ENCODE measurements at regions not wholly inside any gene's neighbourhood (a gene's known extent, or its start where the extent isn't known, plus 50 kb on each side); places are given as distances from the start of the nearest gene placed in this dataset.

DNA sequence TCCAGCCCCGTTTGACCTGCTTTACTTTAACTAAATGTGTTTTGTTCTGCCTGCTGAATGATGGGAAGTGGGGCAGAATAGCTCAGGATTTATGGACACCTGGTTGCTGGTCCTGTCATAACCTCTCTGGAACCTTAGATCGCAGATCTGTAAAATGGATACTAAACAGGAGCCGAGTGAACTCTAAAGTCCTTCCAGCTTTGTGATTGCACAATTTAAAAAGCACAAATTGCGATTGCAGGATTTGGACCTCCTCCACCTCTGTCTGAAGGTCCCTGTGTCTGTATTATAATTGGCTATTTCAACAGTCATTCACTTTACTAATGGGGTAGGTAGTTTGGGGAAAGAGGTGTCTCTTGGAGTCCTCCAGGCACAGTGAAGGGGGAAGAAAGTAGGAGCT is 220.4 kb downstream of the LY86 start:
- H3K79me2 ChIP-seq (ENCODE audit: insufficient read depth) = no peaks in the 10 kb centered on the region
- POLR2A ChIA-PET = no interaction called here

More for the DNA sequence above, 220.4 kb downstream of the LY86 start:
- H3F3A ChIP-seq (replicated peaks; ENCODE audit: insufficient read depth) = no peaks in the 10 kb centered on the region
- H3K9ac ChIP-seq = no peak overlapping the region
- H3K27me3 ChIP-seq (ENCODE audit: insufficient read depth) = no peaks in the 10 kb centered on the region
- H3K4me3 ChIP-seq (ENCODE audit: low read depth in 2 of 2, low read length in 1 of 2) = no peak overlapping the region
- 19% methylated on average over 4 of the region's 4 CpGs for WGBS (ENCODE audit: low lambda C conversion rate)
- no peak overlapping the region for H3K4me2 ChIP-seq
- H2AFZ ChIP-seq (ENCODE audit: low read depth) = no peak overlapping the region
- H3K36me3 ChIP-seq (replicated peaks in 1 of 2; ENCODE audit: control insufficient read depth in 1 of 2, insufficient read depth in 2 of 2, low read length in 1 of 2) = no peaks in the 10 kb centered on the region
- no peak overlapping the region for H3K27ac ChIP-seq (ENCODE audit: low read depth in 2 of 2, low read length in 1 of 2)
- no peaks in the 10 kb centered on the region for H3K9me3 ChIP-seq
- H3K9me2 ChIP-seq = no peaks in the 10 kb centered on the region
- CTCF ChIA-PET = no interaction called here
- no peak for DNase-seq
- no peak for TF ChIP-seq PBX3 (IDR thresholded peaks at IDR 0.05)
- TF ChIP-seq, protein P1, sequence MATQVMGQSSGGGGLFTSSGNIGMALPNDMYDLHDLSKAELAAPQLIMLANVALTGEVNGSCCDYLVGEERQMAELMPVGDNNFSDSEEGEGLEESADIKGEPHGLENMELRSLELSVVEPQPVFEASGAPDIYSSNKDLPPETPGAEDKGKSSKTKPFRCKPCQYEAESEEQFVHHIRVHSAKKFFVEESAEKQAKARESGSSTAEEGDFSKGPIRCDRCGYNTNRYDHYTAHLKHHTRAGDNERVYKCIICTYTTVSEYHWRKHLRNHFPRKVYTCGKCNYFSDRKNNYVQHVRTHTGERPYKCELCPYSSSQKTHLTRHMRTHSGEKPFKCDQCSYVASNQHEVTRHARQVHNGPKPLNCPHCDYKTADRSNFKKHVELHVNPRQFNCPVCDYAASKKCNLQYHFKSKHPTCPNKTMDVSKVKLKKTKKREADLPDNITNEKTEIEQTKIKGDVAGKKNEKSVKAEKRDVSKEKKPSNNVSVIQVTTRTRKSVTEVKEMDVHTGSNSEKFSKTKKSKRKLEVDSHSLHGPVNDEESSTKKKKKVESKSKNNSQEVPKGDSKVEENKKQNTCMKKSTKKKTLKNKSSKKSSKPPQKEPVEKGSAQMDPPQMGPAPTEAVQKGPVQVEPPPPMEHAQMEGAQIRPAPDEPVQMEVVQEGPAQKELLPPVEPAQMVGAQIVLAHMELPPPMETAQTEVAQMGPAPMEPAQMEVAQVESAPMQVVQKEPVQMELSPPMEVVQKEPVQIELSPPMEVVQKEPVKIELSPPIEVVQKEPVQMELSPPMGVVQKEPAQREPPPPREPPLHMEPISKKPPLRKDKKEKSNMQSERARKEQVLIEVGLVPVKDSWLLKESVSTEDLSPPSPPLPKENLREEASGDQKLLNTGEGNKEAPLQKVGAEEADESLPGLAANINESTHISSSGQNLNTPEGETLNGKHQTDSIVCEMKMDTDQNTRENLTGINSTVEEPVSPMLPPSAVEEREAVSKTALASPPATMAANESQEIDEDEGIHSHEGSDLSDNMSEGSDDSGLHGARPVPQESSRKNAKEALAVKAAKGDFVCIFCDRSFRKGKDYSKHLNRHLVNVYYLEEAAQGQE (IDR thresholded peaks at IDR 0.05; ENCODE audit: low read depth, low read length) = no peak
- no peak for TF ChIP-seq MAX (IDR thresholded peaks at IDR 0.05; ENCODE audit: low read depth)
- no peak for TF ChIP-seq RXRA (IDR thresholded peaks at IDR 0.05; ENCODE audit: borderline replicate concordance, low read depth)
- TF ChIP-seq, protein P2, sequence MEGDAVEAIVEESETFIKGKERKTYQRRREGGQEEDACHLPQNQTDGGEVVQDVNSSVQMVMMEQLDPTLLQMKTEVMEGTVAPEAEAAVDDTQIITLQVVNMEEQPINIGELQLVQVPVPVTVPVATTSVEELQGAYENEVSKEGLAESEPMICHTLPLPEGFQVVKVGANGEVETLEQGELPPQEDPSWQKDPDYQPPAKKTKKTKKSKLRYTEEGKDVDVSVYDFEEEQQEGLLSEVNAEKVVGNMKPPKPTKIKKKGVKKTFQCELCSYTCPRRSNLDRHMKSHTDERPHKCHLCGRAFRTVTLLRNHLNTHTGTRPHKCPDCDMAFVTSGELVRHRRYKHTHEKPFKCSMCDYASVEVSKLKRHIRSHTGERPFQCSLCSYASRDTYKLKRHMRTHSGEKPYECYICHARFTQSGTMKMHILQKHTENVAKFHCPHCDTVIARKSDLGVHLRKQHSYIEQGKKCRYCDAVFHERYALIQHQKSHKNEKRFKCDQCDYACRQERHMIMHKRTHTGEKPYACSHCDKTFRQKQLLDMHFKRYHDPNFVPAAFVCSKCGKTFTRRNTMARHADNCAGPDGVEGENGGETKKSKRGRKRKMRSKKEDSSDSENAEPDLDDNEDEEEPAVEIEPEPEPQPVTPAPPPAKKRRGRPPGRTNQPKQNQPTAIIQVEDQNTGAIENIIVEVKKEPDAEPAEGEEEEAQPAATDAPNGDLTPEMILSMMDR (IDR thresholded peaks at IDR 0.05) = no peak
- no peak for TF ChIP-seq MXI1 (IDR thresholded peaks at IDR 0.05; ENCODE audit: low read depth, low read length)
- no peak for TF ChIP-seq USF1 (IDR thresholded peaks at IDR 0.05; ENCODE audit: borderline replicate concordance, low read depth)
- no peak for TF ChIP-seq JUND (IDR thresholded peaks at IDR 0.05)
- no peak for TF ChIP-seq FOSL2 (IDR thresholded peaks at IDR 0.05; ENCODE audit: borderline replicate concordance, low read depth)
- TF ChIP-seq, protein P3, sequence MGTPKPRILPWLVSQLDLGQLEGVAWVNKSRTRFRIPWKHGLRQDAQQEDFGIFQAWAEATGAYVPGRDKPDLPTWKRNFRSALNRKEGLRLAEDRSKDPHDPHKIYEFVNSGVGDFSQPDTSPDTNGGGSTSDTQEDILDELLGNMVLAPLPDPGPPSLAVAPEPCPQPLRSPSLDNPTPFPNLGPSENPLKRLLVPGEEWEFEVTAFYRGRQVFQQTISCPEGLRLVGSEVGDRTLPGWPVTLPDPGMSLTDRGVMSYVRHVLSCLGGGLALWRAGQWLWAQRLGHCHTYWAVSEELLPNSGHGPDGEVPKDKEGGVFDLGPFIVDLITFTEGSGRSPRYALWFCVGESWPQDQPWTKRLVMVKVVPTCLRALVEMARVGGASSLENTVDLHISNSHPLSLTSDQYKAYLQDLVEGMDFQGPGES (IDR thresholded peaks at IDR 0.05; ENCODE audit: low read depth, low read length) = no peak
- no peak for TF ChIP-seq SMC3 (IDR thresholded peaks at IDR 0.05; ENCODE audit: low read depth, low read length)
- no peak for TF ChIP-seq GATA2 (CRISPR knock-in tag; IDR thresholded peaks at IDR 0.05)
- TF ChIP-seq NFIC (IDR thresholded peaks at IDR 0.05; ENCODE audit: borderline replicate concordance) = no peak
- no peak for TF ChIP-seq POLR2AphosphoS5 (IDR thresholded peaks at IDR 0.05; ENCODE audit: low read depth, low read length)
- no peak for TF ChIP-seq FOXJ3 (CRISPR knock-in tag; IDR thresholded peaks at IDR 0.05)
- no peak for TF ChIP-seq SIN3A (IDR thresholded peaks at IDR 0.05; ENCODE audit: borderline replicate concordance, low read depth, low read length)
- TF ChIP-seq TAF1 (IDR thresholded peaks at IDR 0.05; ENCODE audit: borderline replicate concordance, low read depth, low read length) = no peak
- no peak for TF ChIP-seq YY1 (IDR thresholded peaks at IDR 0.05; ENCODE audit: low read depth)
- TF ChIP-seq ELF1 (IDR thresholded peaks at IDR 0.05) = no peak
- no peaks in the 10 kb centered on the region for H4K20me1 ChIP-seq (ENCODE audit: insufficient read depth)
- no peaks in the 10 kb centered on the region for H3K4me1 ChIP-seq (ENCODE audit: control insufficient read depth in 1 of 2, insufficient read depth in 2 of 2, low read depth in 1 of 2, low read length in 1 of 2)

All from SK-N-SH (cell line).